PC-3 (cell line): ENCODE measurements at regions not wholly inside any gene's neighbourhood (a gene's known extent, or its start where the extent isn't known, plus 50 kb on each side); places are given as distances from the start of the nearest gene placed in this dataset.

Experiments
- CTCF ChIP-seq: fragments of 300-600 bp; sonication (generic); conservative IDR thresholded peaks from 2 replicates; pipeline ENCODE4 v1.5.1; 2017; ENCODE audit warnings: antibody characterized with exemption, low read depth, mild to moderate bottlenecking, low read length
- EZH2 ChIP-seq: fragments of 300-600 bp; sonication (generic); IDR thresholded peaks from one replicate; pipeline ENCODE4 v1.6.1; 2017; ENCODE audit warnings: antibody characterized with exemption, mild to moderate bottlenecking, low read length; ENCODE audit not compliant: unreplicated experiment

- TF ChIP-seq CTCF, result no peak
- TF ChIP-seq EZH2, result no peak
Observed at GRCh38 chr18:22275706-22276333, 106.4 kb downstream of the GATA6 start.
